HG02884 (cell line): ENCODE measurements at regions not wholly inside any gene's neighbourhood (a gene's known extent, or its start where the extent isn't known, plus 50 kb on each side); places are given as distances from the start of the nearest gene placed in this dataset.
"Not testable (repeated sequence)": the region's sequence is repeated elsewhere in the genome, so short reads cannot be mapped to it uniquely, and the experiment has no call there.

Source experiments
- ATAC-seq: cut with Tn5 transposase; IDR thresholded peaks from one replicate; pipeline ENCODE4 v1.9.1; 2021; ENCODE audit warnings: mild to moderate bottlenecking, moderate library complexity; ENCODE audit not compliant: unreplicated experiment

- ATAC-seq: no peak
Observed at GRCh38 chr3:176005564-176005963, 1146.4 kb downstream of the NAALADL2 start.

- no peak for ATAC-seq
Observed at GRCh38 chr3:175989161-175989560, 1130.0 kb downstream of the NAALADL2 start.

DNA sequence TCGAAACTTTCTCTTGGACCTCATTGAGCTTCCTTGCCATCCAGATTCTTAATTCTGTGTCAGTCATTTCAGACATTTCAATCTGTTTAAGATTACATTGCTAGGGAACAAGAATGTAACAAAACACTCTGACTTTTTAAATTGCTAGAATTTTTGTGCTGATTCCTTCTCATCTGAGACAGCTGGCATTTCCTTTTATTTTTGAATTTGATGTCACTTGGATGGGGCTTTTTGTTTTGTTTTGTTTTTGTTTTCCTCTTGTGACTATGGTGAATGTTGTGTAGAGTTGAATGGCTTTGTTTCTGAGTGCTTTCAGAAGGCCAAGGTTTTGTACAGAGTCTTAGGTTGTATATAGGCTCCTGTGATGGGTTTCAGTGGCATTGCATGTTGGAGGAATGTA, 1129.3 kb downstream of the NAALADL2 start:
- ATAC-seq: no peak

- ATAC-seq: no peak
Observed at GRCh38 chr3:175985781-175986180, 1126.6 kb downstream of the NAALADL2 start.

- ATAC-seq: no peak
Observed at GRCh38 chr3:175983379-175983778, 1124.2 kb downstream of the NAALADL2 start.

DNA sequence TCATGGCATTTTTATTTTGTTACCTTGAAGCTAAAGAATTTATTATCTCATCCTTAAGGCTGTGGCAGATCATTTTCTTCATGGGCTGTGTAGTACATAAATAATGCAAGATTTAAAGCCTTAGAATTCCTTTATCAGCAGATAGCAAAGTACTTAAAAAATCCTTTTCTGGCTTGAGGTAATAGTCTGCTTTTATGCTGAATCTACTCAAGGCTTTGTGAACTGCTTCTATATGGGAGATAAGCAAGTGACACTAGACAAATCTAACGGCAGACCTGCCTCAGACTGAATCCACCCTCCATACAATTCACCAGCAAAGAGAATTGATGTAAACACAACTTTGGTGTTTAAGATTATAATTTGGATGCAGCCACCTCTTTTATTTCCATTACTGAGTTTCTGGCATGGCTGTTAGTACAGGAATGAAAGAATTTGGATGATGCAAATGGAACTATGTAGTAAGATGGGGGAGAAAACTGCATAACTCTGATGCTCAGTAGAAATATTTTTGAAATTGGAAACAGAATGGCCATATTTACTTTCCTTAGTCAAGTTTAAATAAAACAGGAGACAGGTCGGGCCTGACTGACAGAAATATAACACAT, 1121.5 kb downstream of the NAALADL2 start:
- no peak for ATAC-seq

DNA sequence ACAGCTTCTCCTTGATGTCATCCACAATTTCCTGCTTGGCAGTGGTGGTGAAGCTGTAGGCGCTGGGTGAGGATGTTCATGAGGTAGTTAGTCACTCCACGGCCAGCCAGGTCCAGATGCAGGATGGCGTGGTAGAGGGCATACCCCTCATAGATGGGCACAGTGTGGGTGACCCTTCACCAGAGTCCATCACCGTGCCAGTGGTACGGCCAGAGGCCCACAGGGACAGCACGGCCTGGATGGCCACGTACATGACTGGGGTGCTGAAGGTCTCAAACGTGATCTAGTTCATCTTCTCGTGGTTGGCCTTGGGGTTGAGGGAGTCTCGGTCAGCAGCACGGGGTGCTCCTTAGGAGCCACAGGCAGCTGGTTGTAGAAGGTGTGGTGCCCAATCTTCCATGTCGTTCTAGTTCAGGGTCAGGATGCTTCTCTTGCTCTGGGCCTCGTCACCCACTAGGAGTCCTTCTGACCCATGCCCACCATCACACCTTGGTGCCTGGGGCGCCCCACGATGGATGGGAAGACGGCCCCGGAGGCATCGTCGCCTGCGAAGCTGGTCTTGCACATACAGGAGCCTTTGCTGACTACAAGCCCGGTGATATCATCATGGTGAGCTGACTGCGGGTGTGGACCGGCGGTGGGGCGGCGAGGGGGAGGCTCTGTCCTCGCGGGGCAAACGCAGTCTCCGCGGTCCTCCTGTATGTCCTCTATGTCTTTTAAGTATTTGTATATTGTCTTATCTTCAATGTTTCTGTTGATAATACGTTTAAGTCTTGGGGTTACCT, 1119.0 kb downstream of the NAALADL2 start:
- ATAC-seq: no peak

- no peak for ATAC-seq
Observed at GRCh38 chr3:175969456-175969855, 1110.3 kb downstream of the NAALADL2 start.

GRCh38 chr3:175965036-175965435, 1105.9 kb downstream of the NAALADL2 start:
- ATAC-seq: no peak

GRCh38 chr3:175957427-175957826, 1098.3 kb downstream of the NAALADL2 start:
- no peak for ATAC-seq

- ATAC-seq: no peak
Observed at GRCh38 chr3:175956964-175957363, 1097.8 kb downstream of the NAALADL2 start.

DNA sequence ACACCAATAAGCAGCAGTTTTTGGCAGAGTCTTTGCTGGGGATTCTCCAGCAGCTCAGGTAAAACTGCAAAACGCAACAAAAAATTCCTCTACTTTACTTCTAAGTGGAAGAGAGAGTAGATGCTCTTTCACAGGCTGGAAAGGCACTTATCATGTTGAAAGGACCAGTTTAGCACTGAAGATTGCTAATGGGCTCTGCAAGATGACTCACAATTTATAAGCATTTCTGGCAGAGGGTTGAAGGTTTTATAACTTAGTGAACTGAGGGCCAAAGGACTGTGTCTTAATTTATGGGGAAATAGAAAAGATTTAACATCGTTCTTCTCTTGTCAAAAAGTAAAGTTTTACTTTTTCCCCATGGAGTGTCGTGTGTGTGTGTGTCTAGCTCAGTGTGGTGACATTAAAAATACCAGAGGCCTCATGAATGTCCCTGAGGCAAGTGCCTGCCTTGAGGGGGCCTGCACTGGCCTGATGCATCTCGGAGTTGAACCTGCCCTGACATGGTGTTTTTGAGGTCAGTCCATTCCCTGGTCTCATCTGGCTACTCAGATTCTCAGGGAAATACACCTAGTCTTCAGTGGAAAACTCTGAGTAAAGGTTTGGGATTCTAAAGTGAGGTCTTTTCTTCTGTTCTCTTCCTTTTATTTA, 1092.0 kb downstream of the NAALADL2 start:
- no peak for ATAC-seq

DNA sequence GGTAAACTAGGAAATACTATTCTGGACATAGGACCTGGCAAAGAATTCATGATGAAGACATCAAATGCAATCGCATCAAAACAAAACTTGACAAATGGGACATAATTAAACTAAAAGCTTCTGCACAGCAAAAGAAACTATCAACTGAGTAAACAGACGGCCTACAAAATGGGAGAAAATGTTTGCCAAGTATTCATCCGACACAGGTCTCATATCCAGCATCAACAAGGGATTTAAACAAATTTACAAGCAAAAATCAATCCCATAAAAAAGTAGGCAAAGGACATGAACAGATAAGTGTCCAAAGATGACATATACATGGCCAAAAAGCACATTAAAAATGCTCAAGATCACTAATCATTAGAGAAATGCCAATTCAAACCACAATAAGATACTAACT, 1088.9 kb downstream of the NAALADL2 start:
- ATAC-seq: no peak

- ATAC-seq: no peak
Observed at GRCh38 chr3:175941352-175941751, 1082.2 kb downstream of the NAALADL2 start.

- no peak for ATAC-seq
Observed at GRCh38 chr3:175940881-175941280, 1081.7 kb downstream of the NAALADL2 start.

- ATAC-seq: no peak
Observed at GRCh38 chr3:175940243-175940642, 1081.1 kb downstream of the NAALADL2 start.

- ATAC-seq: not testable (repeated sequence)
Observed at GRCh38 chr3:175937367-175937766, 1078.2 kb downstream of the NAALADL2 start.

DNA sequence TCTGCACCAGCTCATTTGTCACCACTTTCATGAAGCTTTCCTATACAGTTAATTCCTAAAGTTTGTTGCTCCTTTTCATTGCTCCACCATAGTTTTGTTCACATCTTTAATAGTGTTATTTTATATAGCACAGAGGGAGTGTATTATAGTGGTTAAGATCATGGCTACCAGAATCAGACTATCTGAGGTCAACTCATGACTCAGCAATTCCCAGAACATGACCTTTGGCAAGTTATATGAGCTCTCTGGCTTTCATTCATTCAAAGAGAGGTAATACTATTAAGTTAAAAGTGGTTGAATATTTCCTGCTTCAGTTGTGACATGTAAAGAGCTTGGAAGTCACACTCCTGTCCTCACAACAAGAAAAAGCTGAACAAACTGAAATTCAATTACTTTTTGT, 1073.5 kb downstream of the NAALADL2 start:
- ATAC-seq: no peak

DNA sequence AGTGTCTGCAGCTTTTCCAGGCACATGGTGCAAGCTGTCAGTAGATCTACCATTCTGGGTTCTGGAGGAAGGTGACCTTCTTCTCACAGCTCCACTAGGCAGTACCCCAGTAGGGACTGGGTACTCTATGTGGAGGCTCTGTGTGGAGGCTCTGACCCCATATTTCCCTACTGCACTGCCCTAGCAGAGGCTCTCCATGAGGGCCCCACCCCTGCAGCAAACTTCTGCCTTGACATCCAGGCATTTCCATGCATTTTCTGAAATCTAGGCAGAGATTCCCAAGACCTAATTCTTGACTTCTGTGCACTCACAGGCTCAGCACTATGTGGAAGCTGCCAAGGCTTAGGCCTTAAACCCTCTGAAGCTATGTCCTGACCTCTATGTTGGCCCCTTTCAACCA, 1060.0 kb downstream of the NAALADL2 start:
- ATAC-seq: no peak

- ATAC-seq: no peak
Observed at GRCh38 chr3:175916191-175916934, 1057.2 kb downstream of the NAALADL2 start.

DNA sequence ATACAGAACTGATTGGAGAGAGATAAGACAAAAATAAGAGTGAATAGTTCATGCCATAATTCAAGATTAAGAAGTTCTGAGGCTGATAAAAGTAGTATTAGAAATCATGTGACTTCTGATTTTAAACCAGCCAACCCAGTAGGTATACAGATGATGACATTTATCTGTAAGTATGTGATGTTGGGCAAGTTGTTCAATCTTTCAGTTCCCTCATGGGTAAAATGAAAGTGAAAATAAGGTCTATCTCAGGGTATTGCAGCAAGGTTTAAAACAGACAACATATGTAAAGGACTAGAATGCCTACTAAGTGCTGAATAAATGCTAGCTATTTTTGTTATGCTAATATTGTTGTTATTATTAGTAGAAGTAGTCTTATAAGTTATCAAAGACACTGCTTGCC, 1055.7 kb downstream of the NAALADL2 start:
- ATAC-seq: no peak
